GM12872 (cell line): ENCODE measurements at regions not wholly inside any gene's neighbourhood (a gene's known extent, or its start where the extent isn't known, plus 50 kb on each side); places are given as distances from the start of the nearest gene placed in this dataset.

Experiments used
- TF ChIP-seq, protein P1 (sequence below): IDR thresholded peaks from 3 replicates; pipeline ENCODE4 v1.5.1; 2011; ENCODE audit warnings: low read depth, mild to moderate bottlenecking, low read length, moderate library complexity; ENCODE audit not compliant: insufficient read depth

DNA sequence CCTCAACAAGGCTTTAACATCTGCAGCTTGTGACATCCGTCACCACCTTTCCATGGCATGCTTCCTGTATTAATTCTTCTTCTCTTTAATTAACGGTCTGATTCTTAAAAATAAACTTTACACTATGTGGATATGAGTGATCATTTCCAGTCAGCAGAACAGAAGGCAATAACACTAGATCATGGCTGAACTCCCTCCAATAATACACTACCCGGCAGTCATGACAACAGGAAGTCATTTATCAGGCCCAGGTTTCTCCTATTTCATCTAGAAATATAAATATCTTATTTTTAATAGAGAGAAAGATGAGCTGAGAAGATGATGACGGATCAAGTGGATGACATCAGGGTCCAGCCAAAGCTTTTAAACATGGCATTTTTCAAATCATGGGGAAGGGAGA is 792.2 kb downstream of the SLC4A3 start:
- TF ChIP-seq, protein P1, sequence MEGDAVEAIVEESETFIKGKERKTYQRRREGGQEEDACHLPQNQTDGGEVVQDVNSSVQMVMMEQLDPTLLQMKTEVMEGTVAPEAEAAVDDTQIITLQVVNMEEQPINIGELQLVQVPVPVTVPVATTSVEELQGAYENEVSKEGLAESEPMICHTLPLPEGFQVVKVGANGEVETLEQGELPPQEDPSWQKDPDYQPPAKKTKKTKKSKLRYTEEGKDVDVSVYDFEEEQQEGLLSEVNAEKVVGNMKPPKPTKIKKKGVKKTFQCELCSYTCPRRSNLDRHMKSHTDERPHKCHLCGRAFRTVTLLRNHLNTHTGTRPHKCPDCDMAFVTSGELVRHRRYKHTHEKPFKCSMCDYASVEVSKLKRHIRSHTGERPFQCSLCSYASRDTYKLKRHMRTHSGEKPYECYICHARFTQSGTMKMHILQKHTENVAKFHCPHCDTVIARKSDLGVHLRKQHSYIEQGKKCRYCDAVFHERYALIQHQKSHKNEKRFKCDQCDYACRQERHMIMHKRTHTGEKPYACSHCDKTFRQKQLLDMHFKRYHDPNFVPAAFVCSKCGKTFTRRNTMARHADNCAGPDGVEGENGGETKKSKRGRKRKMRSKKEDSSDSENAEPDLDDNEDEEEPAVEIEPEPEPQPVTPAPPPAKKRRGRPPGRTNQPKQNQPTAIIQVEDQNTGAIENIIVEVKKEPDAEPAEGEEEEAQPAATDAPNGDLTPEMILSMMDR: no peak

DNA sequence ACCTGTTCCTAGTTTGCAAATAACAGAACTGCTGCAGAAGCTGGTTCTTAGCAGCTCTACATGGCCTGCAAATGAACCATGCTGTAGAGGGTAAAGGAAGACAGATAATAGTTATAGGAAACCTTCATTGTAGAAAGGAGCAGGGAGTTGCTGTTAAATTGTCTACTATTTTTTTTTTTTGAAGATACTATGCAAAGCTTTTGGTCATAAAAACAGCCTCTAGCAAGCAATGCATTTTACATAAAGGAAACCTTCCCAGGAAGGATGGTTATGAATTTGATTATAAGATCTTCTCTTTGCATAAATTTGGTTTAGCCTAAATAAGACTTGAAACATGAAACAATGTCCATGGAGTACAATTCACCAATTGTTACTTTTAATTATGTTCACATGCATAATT is 793.4 kb downstream of the SLC4A3 start:
- TF ChIP-seq, protein P1: no peak

DNA sequence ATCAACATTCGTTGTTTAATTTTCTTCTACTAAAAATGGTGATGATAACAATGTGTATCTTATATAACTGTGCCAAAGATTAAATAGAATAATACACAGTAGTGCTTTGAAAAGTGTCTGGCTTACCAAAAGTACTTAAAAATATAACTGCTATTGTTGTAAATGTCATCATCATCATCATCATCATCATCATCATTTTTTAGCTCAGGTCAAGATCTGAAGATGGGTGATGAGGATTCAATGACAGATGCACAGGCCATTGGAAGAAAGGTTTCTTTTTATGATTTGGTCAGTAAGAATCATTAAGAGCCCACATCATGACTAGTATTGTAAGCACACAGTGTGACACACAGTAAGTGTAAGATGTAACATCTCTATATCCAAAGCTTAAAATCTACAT is 795.2 kb downstream of the SLC4A3 start:
- TF ChIP-seq, protein P1: no peak

DNA sequence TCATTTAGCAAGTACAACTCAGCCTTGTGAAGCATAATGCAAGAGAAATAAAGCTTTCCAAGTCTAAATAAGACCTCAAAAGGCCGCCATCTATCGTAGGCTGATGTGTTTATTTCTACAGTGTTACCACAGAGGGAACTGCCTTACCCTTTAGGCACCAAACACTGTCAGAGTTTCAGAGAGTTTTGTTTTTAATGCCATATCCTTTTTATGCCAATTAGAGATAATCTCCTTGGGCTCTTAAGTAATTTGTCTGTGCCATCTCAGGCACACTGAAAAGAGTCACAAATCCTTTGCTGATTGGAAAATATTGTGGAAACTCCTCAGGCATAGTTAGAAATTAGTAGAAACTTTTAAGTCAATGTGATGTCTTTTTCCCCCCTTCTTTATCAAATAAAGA is 797.1 kb downstream of the SLC4A3 start:
- TF ChIP-seq, protein P1: no peak

DNA sequence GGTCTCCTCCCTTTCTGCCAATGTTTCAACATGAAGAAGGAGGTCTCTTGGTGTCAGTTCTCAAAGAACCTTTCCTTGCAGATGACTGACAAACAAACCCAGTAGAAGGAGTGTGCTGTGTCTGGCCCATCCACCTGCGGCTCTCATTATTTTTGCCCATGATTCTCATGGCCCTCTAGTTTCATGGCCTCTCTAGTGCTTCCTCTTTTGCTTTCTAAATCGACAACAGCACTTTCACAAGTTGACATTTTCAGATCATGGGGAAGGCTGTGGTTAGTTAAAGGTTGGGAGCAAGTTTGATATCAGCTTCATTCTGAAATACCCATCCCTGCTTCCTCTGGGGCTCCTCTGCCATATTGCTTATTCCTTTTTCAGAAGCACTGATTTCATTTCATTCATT is 805.2 kb downstream of the SLC4A3 start:
- TF ChIP-seq, protein P1: no peak

DNA sequence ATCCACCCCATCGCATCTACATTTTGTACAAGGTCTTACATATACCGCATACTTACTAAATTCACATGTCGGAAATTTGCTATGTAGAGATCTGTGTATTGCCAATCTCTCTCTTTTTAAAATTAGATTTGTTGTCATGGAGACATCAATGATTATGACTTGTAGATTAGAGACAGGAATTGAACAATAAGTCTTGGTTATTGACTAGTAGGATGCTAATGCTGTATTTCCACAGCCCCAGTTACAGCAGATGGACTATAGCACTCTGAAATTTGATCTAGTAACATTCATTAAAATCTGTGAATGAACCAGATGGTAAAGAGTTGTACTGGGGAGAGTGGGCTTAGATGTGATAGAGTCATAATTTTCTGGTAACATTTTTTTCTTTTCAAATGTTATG is 805.7 kb downstream of the SLC4A3 start:
- TF ChIP-seq, protein P1: no peak

DNA sequence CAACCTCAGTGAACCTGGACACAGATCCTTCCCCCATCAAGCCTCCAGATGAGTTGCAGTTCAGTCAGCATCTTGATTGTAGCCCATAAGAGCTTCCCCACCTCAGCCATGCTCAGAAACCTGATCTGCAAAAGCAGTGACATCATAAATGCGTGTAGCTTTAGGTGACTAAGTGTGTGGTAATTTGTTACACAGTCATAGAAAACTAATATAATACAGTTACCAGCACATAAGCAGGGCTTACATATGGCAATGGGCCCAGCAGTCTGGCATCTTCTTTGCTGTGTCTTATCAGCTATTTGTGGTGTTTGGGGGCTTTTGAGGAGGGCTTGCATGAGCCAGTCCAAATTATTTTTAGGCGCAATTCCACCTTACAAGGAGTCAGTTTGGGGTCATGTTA is 807.0 kb downstream of the SLC4A3 start:
- TF ChIP-seq, protein P1: no peak

DNA sequence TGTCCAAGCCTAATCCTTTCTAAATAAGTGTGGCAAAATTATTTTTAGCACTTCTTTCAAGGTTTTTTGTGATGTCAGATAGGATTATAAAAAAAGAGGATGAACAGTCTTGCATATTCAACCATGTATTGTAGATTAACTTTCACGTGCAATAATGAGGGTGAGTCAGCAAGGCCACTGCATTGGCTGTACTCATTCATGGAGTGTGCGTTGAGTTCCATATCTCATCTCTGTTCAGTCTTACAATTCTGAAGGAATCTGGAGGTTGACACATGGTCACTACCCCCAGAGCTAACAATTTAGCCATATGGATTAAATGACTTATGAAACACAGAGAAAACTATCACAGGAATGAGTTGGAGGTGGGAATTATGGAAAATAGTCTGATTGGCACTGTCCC is 810.5 kb downstream of the SLC4A3 start:
- TF ChIP-seq, protein P1: no peak
